ENCODE measurements at regions not wholly inside any gene's neighbourhood (a gene's known extent, or its start where the extent isn't known, plus 50 kb on each side); places are given as distances from the start of the nearest gene placed in this dataset.

DNA sequence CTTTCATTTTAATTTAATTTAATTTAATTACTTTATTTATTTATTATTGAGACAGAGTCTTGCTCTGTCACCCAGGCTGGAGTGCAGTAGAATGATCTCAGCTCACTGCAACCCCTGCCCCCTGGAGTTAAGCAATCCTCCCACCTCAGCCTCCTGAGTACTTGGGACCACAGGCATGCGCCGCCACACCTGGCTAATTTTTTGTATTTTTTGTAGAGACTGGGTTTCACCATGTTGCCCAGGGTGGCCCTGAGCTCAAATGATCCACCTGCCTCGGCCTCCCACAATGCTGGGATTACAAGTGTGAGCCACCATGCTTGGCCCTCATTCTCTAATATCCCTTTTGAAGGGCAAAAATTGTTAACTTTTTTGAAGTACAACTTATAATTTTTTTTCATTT, 92.9 kb downstream of the XRCC2 start (continued):
- TF ChIP-seq, protein P1, sequence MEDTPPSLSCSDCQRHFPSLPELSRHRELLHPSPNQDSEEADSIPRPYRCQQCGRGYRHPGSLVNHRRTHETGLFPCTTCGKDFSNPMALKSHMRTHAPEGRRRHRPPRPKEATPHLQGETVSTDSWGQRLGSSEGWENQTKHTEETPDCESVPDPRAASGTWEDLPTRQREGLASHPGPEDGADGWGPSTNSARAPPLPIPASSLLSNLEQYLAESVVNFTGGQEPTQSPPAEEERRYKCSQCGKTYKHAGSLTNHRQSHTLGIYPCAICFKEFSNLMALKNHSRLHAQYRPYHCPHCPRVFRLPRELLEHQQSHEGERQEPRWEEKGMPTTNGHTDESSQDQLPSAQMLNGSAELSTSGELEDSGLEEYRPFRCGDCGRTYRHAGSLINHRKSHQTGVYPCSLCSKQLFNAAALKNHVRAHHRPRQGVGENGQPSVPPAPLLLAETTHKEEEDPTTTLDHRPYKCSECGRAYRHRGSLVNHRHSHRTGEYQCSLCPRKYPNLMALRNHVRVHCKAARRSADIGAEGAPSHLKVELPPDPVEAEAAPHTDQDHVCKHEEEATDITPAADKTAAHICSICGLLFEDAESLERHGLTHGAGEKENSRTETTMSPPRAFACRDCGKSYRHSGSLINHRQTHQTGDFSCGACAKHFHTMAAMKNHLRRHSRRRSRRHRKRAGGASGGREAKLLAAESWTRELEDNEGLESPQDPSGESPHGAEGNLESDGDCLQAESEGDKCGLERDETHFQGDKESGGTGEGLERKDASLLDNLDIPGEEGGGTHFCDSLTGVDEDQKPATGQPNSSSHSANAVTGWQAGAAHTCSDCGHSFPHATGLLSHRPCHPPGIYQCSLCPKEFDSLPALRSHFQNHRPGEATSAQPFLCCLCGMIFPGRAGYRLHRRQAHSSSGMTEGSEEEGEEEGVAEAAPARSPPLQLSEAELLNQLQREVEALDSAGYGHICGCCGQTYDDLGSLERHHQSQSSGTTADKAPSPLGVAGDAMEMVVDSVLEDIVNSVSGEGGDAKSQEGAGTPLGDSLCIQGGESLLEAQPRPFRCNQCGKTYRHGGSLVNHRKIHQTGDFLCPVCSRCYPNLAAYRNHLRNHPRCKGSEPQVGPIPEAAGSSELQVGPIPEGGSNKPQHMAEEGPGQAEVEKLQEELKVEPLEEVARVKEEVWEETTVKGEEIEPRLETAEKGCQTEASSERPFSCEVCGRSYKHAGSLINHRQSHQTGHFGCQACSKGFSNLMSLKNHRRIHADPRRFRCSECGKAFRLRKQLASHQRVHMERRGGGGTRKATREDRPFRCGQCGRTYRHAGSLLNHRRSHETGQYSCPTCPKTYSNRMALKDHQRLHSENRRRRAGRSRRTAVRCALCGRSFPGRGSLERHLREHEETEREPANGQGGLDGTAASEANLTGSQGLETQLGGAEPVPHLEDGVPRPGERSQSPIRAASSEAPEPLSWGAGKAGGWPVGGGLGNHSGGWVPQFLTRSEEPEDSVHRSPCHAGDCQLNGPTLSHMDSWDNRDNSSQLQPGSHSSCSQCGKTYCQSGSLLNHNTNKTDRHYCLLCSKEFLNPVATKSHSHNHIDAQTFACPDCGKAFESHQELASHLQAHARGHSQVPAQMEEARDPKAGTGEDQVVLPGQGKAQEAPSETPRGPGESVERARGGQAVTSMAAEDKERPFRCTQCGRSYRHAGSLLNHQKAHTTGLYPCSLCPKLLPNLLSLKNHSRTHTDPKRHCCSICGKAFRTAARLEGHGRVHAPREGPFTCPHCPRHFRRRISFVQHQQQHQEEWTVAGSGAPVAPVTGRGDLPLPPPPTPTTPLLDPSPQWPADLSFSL (CRISPR knock-in tag; IDR thresholded peaks at IDR 0.05) = no peak
- no peak for TF ChIP-seq AKAP8 (CRISPR knock-in tag; IDR thresholded peaks at IDR 0.05)
- no peak for TF ChIP-seq SMYD3 (CRISPR knock-in tag; IDR thresholded peaks at IDR 0.05)
- no peak for TF ChIP-seq MED1 (CRISPR knock-in tag; IDR thresholded peaks at IDR 0.05)
- TF ChIP-seq ZNF724P (CRISPR knock-in tag; IDR thresholded peaks at IDR 0.05; ENCODE audit: borderline replicate concordance) = no peak
- TF ChIP-seq, protein P2, sequence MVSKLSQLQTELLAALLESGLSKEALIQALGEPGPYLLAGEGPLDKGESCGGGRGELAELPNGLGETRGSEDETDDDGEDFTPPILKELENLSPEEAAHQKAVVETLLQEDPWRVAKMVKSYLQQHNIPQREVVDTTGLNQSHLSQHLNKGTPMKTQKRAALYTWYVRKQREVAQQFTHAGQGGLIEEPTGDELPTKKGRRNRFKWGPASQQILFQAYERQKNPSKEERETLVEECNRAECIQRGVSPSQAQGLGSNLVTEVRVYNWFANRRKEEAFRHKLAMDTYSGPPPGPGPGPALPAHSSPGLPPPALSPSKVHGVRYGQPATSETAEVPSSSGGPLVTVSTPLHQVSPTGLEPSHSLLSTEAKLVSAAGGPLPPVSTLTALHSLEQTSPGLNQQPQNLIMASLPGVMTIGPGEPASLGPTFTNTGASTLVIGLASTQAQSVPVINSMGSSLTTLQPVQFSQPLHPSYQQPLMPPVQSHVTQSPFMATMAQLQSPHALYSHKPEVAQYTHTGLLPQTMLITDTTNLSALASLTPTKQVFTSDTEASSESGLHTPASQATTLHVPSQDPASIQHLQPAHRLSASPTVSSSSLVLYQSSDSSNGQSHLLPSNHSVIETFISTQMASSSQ (IDR thresholded peaks at IDR 0.05; ENCODE audit: low read depth) = no peak
- TF ChIP-seq, protein P2 (CRISPR knock-in tag; IDR thresholded peaks at IDR 0.05; ENCODE audit: borderline replicate concordance) = no peak
- TF ChIP-seq, protein P3, sequence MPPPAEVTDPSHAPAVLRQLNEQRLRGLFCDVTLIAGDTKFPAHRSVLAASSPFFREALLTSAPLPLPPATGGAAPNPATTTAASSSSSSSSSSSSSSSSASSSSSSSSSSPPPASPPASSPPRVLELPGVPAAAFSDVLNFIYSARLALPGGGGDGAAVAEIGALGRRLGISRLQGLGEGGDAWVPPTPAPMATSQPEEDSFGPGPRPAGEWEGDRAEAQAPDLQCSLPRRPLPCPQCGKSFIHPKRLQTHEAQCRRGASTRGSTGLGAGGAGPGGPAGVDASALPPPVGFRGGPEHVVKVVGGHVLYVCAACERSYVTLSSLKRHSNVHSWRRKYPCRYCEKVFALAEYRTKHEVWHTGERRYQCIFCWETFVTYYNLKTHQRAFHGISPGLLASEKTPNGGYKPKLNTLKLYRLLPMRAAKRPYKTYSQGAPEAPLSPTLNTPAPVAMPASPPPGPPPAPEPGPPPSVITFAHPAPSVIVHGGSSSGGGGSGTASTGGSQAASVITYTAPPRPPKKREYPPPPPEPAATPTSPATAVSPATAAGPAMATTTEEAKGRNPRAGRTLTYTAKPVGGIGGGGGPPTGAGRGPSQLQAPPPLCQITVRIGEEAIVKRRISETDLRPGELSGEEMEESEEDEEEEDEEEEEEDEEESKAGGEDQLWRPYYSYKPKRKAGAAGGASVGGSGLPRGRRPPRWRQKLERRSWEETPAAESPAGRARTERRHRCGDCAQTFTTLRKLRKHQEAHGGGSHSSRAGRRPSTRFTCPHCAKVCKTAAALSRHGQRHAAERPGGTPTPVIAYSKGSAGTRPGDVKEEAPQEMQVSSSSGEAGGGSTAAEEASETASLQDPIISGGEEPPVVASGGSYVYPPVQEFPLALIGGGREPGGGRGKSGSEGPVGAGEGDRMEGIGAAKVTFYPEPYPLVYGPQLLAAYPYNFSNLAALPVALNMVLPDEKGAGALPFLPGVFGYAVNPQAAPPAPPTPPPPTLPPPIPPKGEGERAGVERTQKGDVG (CRISPR knock-in tag; IDR thresholded peaks at IDR 0.05; ENCODE audit: borderline replicate concordance) = no peak
